Endothelial cell of umbilical vein (primary cell): ENCODE measurements at regions not wholly inside any gene's neighbourhood (a gene's known extent, or its start where the extent isn't known, plus 50 kb on each side); places are given as distances from the start of the nearest gene placed in this dataset.

Experiments used
- BruUV-seq: library from RNA; stranded (reverse); fragments of 400-500 nt; replicated peaks from 2 replicates; lab custom pipeline; 2021; lab: Mats Ljungman, UMichigan
- CTCF ChIA-PET: fragments of 300-600, 350-600 bp; sonication (Branson Sonifier 250); formaldehyde crosslinking; loops from one replicate; lab custom pipeline; 2021; ENCODE audit warnings: antibody characterized with exemption, inconsistent platforms; lab: Charles Lee
- POLR2A ChIA-PET: fragments of 300-600, 350-600 bp; sonication (Branson Sonifier 250); formaldehyde crosslinking; loops from one replicate; lab custom pipeline; 2021; ENCODE audit warnings: antibody characterized with exemption, inconsistent platforms; lab: Charles Lee
- DNase-seq: peaks from one replicate; pipeline ENCODE4 v3.0.0-alpha.2; 2011; ENCODE audit warnings: low read depth, low spot score
- FAIRE-seq: peaks from 2 replicates; lab custom pipeline; 2011; peaks lifted over from hg19 to GRCh38; lab: Jason Lieb, UNC
- H2AFZ ChIP-seq: 2 replicates; pipeline ENCODE4 v1.6.0; 2012; ENCODE audit warnings: low read depth, low read length, control low read depth, inconsistent platforms
- H3K27ac ChIP-seq: 2 replicates; pipeline ENCODE4 v1.5.1; 2011; ENCODE audit warnings: low read depth, mild to moderate bottlenecking, control low read depth, low read length, moderate library complexity; ENCODE audit not compliant: insufficient read depth
- H3K27me3 ChIP-seq, 2 experiments: 2 replicates each; pipeline versions ENCODE4 v1.6.0 to v1.6.1; 2011; ENCODE audit warnings: low read length in 2 of 2, mixed read lengths in 1 of 2; ENCODE audit not compliant: control insufficient read depth in 2 of 2, insufficient read depth in 2 of 2
- H3K36me3 ChIP-seq, 2 experiments: 2 replicates in 1 of 2; 3 replicates in 1 of 2; pipeline ENCODE4 v1.5.1; 2011; ENCODE audit warnings: low read length in 2 of 2, mild to moderate bottlenecking in 1 of 2, moderate library complexity in 1 of 2; ENCODE audit not compliant: control insufficient read depth in 2 of 2, insufficient read depth in 2 of 2; ENCODE audit errors: extremely low read depth in 1 of 2
- H3K4me1 ChIP-seq: 3 replicates; pipeline ENCODE4 v1.5.1; 2011; ENCODE audit warnings: mild to moderate bottlenecking, low read length; ENCODE audit not compliant: control insufficient read depth, insufficient read depth; ENCODE audit errors: extremely low read depth
- H3K4me2 ChIP-seq: 2 replicates; pipeline ENCODE4 v1.6.1; 2011; ENCODE audit warnings: low read length, control low read depth, mixed read lengths; ENCODE audit not compliant: insufficient read depth
- H3K4me3 ChIP-seq, 3 experiments: fragments of 200-600 bp in 1 of 3; sonication (generic), shearing (Covaris generic) in 1 of 3; replicated peaks in 1 of 3; 2 replicates each; pipeline ENCODE4 v1.5.1; 2011 to 2016; ENCODE audit warnings: control low read depth in 3 of 3, low read length in 3 of 3, mild to moderate bottlenecking in 2 of 3, inconsistent platforms in 1 of 3, low read depth in 1 of 3, moderate library complexity in 1 of 3; ENCODE audit not compliant: insufficient read depth in 1 of 3
- H3K79me2 ChIP-seq: 2 replicates; pipeline ENCODE4 v1.6.0; 2012; ENCODE audit warnings: low read length, inconsistent platforms; ENCODE audit not compliant: control insufficient read depth, insufficient read depth
- H3K9ac ChIP-seq: replicated peaks from 2 replicates; pipeline ENCODE3; 2011; ENCODE audit warnings: low read length, control low read depth; ENCODE audit not compliant: insufficient read depth; ENCODE audit errors: extremely low read depth
- H3K9me1 ChIP-seq: replicated peaks from 3 replicates; pipeline ENCODE4 v1.6.0; 2011; ENCODE audit warnings: mild to moderate bottlenecking, low read length; ENCODE audit not compliant: control insufficient read depth, insufficient read depth; ENCODE audit errors: extremely low read depth
- H3K9me3 ChIP-seq: replicated peaks from 2 replicates; pipeline ENCODE4 v1.5.1; 2012; ENCODE audit warnings: low read length, inconsistent platforms; ENCODE audit not compliant: control insufficient read depth, insufficient read depth
- H4K20me1 ChIP-seq: replicated peaks from 2 replicates; pipeline ENCODE3; 2011; ENCODE audit warnings: mild to moderate bottlenecking, low read length; ENCODE audit not compliant: control insufficient read depth, insufficient read depth; ENCODE audit errors: extremely low read depth
- EZH2 ChIP-seq: IDR thresholded peaks from 2 replicates; pipeline ENCODE4 v1.6.1; 2012; ENCODE audit warnings: borderline replicate concordance, low read depth, mild to moderate bottlenecking, moderate library complexity, low read length, inconsistent platforms; ENCODE audit not compliant: severe bottlenecking
- FOS ChIP-seq: IDR thresholded peaks from 2 replicates; pipeline ENCODE4 v1.6.1; 2011; ENCODE audit warnings: mild to moderate bottlenecking, low read length, moderate library complexity, borderline replicate concordance; ENCODE audit not compliant: insufficient read depth
- GATA2 ChIP-seq: IDR thresholded peaks from 2 replicates; pipeline ENCODE4 v1.7.0; 2011; ENCODE audit warnings: low read depth, mild to moderate bottlenecking, moderate library complexity, mixed read lengths, low read length; ENCODE audit not compliant: insufficient read length, insufficient read depth
- JUN ChIP-seq: IDR thresholded peaks from 2 replicates; pipeline ENCODE4 v1.6.1; 2011; ENCODE audit warnings: borderline replicate concordance, low read depth; ENCODE audit not compliant: insufficient read length, insufficient read depth
- MYC ChIP-seq: IDR thresholded peaks from one replicate; pipeline ENCODE4 v1.6.1; 2011; ENCODE audit warnings: mild to moderate bottlenecking, low read depth, low read length
- POLR2A ChIP-seq: IDR thresholded peaks from 2 replicates; pipeline ENCODE4 v1.6.1; 2012; ENCODE audit warnings: low read depth, mild to moderate bottlenecking, control low read depth, low read length
- POLR2AphosphoS5 ChIP-seq: IDR thresholded peaks from 2 replicates; pipeline ENCODE4 v1.6.1; 2012; ENCODE audit warnings: low read depth, mild to moderate bottlenecking, control low read depth, low read length, moderate library complexity; ENCODE audit not compliant: insufficient read depth
- dilution Hi-C: fragments of 300-500 bp; cut with MboI; formaldehyde crosslinking; loops from one replicate; pipeline ENCODE4 v1.15.0; 2019; ENCODE audit warnings: low sequenced_read_pairs; ENCODE audit not compliant: extremely low pct_ligation_motif_present
- intact Hi-C: fragments of 100-400 bp; cut with micrococcal nuclease; formaldehyde crosslinking; loops from one replicate; pipeline ENCODE4 v1.10.0; 2022
- TF ChIP-seq, protein P1 (sequence below): IDR thresholded peaks from 2 replicates; pipeline ENCODE4 v1.6.1; 2011; ENCODE audit not compliant: insufficient read depth, insufficient read length
- TF ChIP-seq, protein P2 (sequence below), 2 donors: IDR thresholded peaks; 1 replicate in 1 of 2; 2 replicates in 1 of 2; pipeline ENCODE4 v1.5.1; 2011; ENCODE audit warnings: low read length in 2 of 2, mild to moderate bottlenecking in 2 of 2, moderate library complexity in 2 of 2, control low read depth in 1 of 2, inconsistent platforms in 1 of 2, low read depth in 1 of 2; ENCODE audit not compliant: insufficient read depth in 1 of 2; ENCODE audit errors: extremely low read depth in 1 of 2

DNA sequence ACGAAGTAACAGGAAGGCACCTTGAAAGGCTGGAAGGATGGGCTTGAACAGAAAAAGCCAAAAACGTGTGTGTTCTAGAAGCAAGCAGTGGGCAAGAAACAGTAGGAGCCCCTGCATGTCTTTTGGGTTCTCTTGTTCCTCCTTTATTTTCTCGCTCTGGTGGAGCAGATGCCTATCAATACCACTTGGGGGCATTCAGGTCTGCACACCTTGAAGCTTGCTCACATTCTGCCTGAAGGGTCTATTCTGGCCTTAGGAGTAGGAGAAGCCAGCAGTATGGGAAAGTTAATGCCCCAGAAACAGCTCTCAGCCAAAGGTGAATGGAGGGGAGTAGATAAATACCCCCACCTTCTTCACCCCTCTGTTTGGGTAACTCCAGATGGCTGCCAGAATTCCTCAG is 204.5 kb downstream of the TXNL1 start:
- H2AFZ ChIP-seq: no peak overlapping the region
- no peak overlapping the region for H3K27ac ChIP-seq
- no peak overlapping the region for H3K9ac ChIP-seq
- H3K79me2 ChIP-seq: no peaks in the 10 kb centered on the region
- H3K9me3 ChIP-seq: no peaks in the 10 kb centered on the region
- H3K4me1 ChIP-seq: no peaks in the 10 kb centered on the region
- no TSS peak for BruUV-seq
- H3K36me3 ChIP-seq: no peaks in the 10 kb centered on the region
- H3K4me3 ChIP-seq: no peak overlapping the region
- no peak overlapping the region for H3K4me2 ChIP-seq
- dilution Hi-C loops (no loop called here), intact Hi-C loops (no loop called here)
- H3K27me3 ChIP-seq: no peaks in the 10 kb centered on the region
- POLR2A ChIA-PET: no interaction called here
- H3K9me1 ChIP-seq: no peaks in the 10 kb centered on the region
- FAIRE-seq (no peak), DNase-seq (no peak)
- CTCF ChIA-PET: interaction anchor here (1.3 to 1.7 kb wide), 2 partner anchors 9 to 13 kb away, joined by 3 to 6 read pairs; no protein-coding TSS in a partner anchor
- TF ChIP-seq FOS: no peak
- no peak for TF ChIP-seq GATA2
- no peak for TF ChIP-seq POLR2AphosphoS5
- TF ChIP-seq, protein P1, sequence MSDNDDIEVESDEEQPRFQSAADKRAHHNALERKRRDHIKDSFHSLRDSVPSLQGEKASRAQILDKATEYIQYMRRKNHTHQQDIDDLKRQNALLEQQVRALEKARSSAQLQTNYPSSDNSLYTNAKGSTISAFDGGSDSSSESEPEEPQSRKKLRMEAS: no peak
- TF ChIP-seq POLR2A: no peak
- TF ChIP-seq MYC: no peak
- TF ChIP-seq, protein P2, sequence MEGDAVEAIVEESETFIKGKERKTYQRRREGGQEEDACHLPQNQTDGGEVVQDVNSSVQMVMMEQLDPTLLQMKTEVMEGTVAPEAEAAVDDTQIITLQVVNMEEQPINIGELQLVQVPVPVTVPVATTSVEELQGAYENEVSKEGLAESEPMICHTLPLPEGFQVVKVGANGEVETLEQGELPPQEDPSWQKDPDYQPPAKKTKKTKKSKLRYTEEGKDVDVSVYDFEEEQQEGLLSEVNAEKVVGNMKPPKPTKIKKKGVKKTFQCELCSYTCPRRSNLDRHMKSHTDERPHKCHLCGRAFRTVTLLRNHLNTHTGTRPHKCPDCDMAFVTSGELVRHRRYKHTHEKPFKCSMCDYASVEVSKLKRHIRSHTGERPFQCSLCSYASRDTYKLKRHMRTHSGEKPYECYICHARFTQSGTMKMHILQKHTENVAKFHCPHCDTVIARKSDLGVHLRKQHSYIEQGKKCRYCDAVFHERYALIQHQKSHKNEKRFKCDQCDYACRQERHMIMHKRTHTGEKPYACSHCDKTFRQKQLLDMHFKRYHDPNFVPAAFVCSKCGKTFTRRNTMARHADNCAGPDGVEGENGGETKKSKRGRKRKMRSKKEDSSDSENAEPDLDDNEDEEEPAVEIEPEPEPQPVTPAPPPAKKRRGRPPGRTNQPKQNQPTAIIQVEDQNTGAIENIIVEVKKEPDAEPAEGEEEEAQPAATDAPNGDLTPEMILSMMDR (IDR thresholded peaks at IDR 0.05; ENCODE audit: extremely low read depth in 1 of 2, insufficient read depth in 1 of 2, low read depth in 1 of 2, low read length in 2 of 2): no peak
- no peak for TF ChIP-seq JUN
- TF ChIP-seq EZH2: no peak
- no peaks in the 10 kb centered on the region for H4K20me1 ChIP-seq
